CD4-positive, CD25-positive, alpha-beta regulatory T cell (primary cell): ENCODE measurements at regions not wholly inside any gene's neighbourhood (a gene's known extent, or its start where the extent isn't known, plus 50 kb on each side); places are given as distances from the start of the nearest gene placed in this dataset.

ENCODE experiments used
- ATAC-seq, 2 donors: fragments of 150-1000 bp; cut with Tn5 transposase; one replicate each; pipeline ENCODE4 v1.10.0; 2021; ENCODE audit warnings: low read depth in 2 of 2, moderate number of reproducible peaks in 2 of 2, moderate library complexity in 1 of 2
- DNase-seq, 3 donors: peaks; one replicate each; pipeline versions ENCODE4 v3.0.0 to v3.0.0-alpha.2; 2012 to 2022; ENCODE audit warnings: mixed read lengths in 1 of 3
- H3K27ac ChIP-seq: one replicate; pipeline ENCODE4 v1.7.0; 2013; ENCODE audit warnings: mild to moderate bottlenecking, low read length; ENCODE audit not compliant: insufficient read depth, poor library complexity, severe bottlenecking
- H3K27me3 ChIP-seq: one replicate; pipeline ENCODE4 v1.7.0; 2013; ENCODE audit warnings: low read length; ENCODE audit not compliant: control insufficient read depth, insufficient read depth
- H3K36me3 ChIP-seq: one replicate; pipeline ENCODE4 v1.7.0; 2013; ENCODE audit warnings: mild to moderate bottlenecking, low read length, moderate library complexity; ENCODE audit not compliant: control insufficient read depth, insufficient read depth
- H3K4me1 ChIP-seq: 2 replicates; pipeline ENCODE4 v1.7.0; 2013; ENCODE audit warnings: mild to moderate bottlenecking, low read length; ENCODE audit not compliant: insufficient read depth, control insufficient read depth, poor library complexity, severe bottlenecking
- H3K4me3 ChIP-seq: one replicate; pipeline ENCODE4 v1.7.0; 2013; ENCODE audit warnings: low read depth, mild to moderate bottlenecking, low read length, moderate library complexity
- H3K9me3 ChIP-seq, 2 experiments: 1 replicate in 1 of 2; 2 replicates in 1 of 2; pipeline ENCODE4 v1.7.0; 2013; ENCODE audit warnings: low read length in 2 of 2, mild to moderate bottlenecking in 1 of 2, moderate library complexity in 1 of 2; ENCODE audit not compliant: control insufficient read depth in 2 of 2
- H3K27ac Mint-ChIP-seq, 3 donors: one replicate each; pipeline ENCODE4 v1.8.0; 2020 to 2022; ENCODE audit warnings: mild to moderate bottlenecking in 3 of 3, mixed read lengths in 3 of 3, moderate library complexity in 2 of 3
- H3K27me3 Mint-ChIP-seq: one replicate; pipeline ENCODE4 v1.8.0; 2022; ENCODE audit warnings: mild to moderate bottlenecking, mixed read lengths
- H3K36me3 Mint-ChIP-seq: one replicate; pipeline ENCODE4 v1.8.0; 2020; ENCODE audit warnings: mixed read lengths
- H3K4me1 Mint-ChIP-seq, 4 donors: one replicate each; pipeline ENCODE4 v1.8.0; 2020 to 2022; ENCODE audit warnings: mixed read lengths in 4 of 4, mild to moderate bottlenecking in 1 of 4
- H3K4me3 Mint-ChIP-seq, 4 donors: one replicate each; pipeline ENCODE4 v1.8.0; 2020 to 2022; ENCODE audit warnings: mild to moderate bottlenecking in 4 of 4, mixed read lengths in 4 of 4, moderate library complexity in 3 of 4
- H3K9me3 Mint-ChIP-seq, 7 donors: one replicate each; pipeline ENCODE4 v1.8.0; 2020 to 2022; ENCODE audit warnings: mixed read lengths in 7 of 7, mild to moderate bottlenecking in 3 of 7, moderate library complexity in 2 of 7

DNA sequence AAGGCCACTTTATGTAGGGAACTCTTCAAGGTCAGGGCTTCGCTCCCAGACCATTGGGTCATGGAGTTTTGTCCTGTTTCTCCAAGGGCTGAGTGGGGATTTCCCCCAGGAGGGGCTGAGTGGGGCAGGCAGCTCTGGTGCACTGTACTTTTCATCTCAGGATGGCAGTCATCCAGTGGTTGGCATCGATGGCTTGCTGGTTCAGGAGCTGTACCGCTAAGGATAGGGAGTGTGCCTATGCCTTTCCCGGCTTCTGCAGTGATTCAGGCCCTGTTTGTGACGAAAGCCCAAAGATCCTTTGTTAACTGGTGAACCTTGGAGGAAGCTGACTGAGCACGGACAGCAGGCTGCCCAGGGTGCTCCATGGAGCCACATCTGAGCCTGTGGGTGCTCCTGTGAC is 100.1 kb upstream of the GADD45A start:
- H3K36me3 Mint-ChIP-seq = no peaks in the 10 kb centered on the region
- DNase-seq = no peak
- H3K9me3 Mint-ChIP-seq = peaks cover 0 to 2% (median 0%) of the 10 kb centered on the region in 7 donors
- Histone ChIP-seq H3K4me1 (no peaks in the 10 kb centered on the region), H3K27ac (no peak overlapping the region), H3K9me3 (no peaks in the 10 kb centered on the region), H3K36me3 (no peaks in the 10 kb centered on the region), H3K27me3 (no peaks in the 10 kb centered on the region), H3K4me3 (no peak overlapping the region)
- no peak overlapping the region for H3K4me3 Mint-ChIP-seq
- H3K4me1 Mint-ChIP-seq = no peaks in the 10 kb centered on the region
- H3K27me3 Mint-ChIP-seq = peaks cover 4% of the 10 kb centered on the region
- H3K27ac Mint-ChIP-seq = no peak overlapping the region
- ATAC-seq = no peak

DNA sequence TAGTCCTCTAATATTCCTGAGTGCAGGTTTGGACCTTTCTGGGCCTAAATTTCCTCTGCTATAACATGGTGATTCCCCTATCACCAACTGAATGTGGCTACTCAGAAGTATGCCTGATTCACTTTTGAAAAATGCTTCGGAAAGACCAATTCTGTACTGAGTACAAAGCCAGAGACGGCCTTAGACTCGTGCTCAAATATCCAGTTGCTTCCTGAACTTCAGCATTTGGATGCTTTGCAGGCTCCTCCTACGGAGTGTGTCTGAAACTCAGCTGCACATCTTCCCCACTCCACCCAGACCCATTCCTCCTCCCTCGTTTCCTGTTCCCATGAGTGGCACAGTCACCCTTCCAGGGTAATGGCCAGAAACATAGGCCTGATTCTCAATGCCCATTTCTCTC is 98.4 kb upstream of the GADD45A start:
- Mint-ChIP-seq H3K36me3 (no peaks in the 10 kb centered on the region), H3K27me3 (peaks cover 7% of the 10 kb centered on the region), H3K4me1 (no peaks in the 10 kb centered on the region), H3K27ac (no peak overlapping the region), H3K9me3 (peaks cover 0 to 4% (median 0%) of the 10 kb centered on the region in 7 donors), H3K4me3 (no peak overlapping the region)
- no peaks in the 10 kb centered on the region for H3K9me3 ChIP-seq
- no peak overlapping the region for H3K4me3 ChIP-seq
- no peak overlapping the region for H3K27ac ChIP-seq
- DNase-seq = no peak
- ATAC-seq = no peak
- H3K36me3 ChIP-seq = no peaks in the 10 kb centered on the region
- H3K4me1 ChIP-seq = no peaks in the 10 kb centered on the region
- peaks cover 2% of the 10 kb centered on the region for H3K27me3 ChIP-seq

GRCh38 chr1:67588178-67588855 is 96.7 kb upstream of the GADD45A start:
- peaks cover 0 to 5% (median 0%) of the 10 kb centered on the region in 7 donors for H3K9me3 Mint-ChIP-seq
- ATAC-seq (no peak), DNase-seq (no peak)
- Histone ChIP-seq H3K4me3 (no peak overlapping the region), H3K4me1 (no peaks in the 10 kb centered on the region), H3K36me3 (no peaks in the 10 kb centered on the region), H3K9me3 (no peaks in the 10 kb centered on the region), H3K27me3 (peaks cover 2% of the 10 kb centered on the region), H3K27ac (no peak overlapping the region)
- no peak overlapping the region for H3K27ac Mint-ChIP-seq
- H3K4me1 Mint-ChIP-seq = no peaks in the 10 kb centered on the region
- no peak overlapping the region for H3K4me3 Mint-ChIP-seq
- no peaks in the 10 kb centered on the region for H3K36me3 Mint-ChIP-seq
- H3K27me3 Mint-ChIP-seq = peaks cover 7% of the 10 kb centered on the region

DNA sequence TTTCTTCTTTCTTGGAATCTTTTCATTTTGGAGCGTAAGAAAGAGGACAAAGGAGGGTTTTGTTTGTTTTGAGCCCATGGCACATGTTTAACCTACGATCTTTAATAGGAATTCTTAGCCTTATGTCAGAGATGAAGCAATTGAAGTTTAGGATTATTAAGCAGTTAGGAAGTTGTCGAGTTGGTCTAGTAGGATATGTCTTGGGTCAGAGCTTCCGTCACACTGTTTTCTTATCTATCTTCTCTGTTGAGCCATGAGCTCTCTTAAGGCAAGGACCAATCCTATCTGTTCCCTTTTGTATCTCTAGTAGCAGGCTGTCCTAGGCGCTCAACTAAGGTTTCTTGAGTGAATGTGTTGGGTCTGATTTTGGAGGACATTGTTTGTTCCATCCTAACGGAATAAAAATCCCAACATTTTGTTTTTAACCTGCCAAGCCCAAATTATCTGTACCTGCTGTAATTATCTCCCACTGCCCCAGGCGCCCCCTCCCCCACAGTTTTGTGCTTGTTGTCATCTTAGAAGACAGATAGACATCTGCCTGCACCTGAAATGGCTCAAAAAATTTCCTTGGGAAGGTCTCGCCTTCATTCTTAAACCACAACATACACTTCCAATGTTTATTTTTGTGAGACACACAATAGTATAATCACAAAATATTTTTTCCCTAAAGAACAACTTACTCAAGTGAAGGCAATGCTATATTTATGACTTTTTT is 95.3 kb upstream of the GADD45A start:
- H3K4me3 ChIP-seq = no peak overlapping the region
- H3K36me3 ChIP-seq = no peaks in the 10 kb centered on the region
- Mint-ChIP-seq H3K27me3 (peaks cover 7% of the 10 kb centered on the region), H3K36me3 (no peaks in the 10 kb centered on the region), H3K27ac (no peak overlapping the region), H3K4me1 (no peaks in the 10 kb centered on the region), H3K4me3 (peak overlapping the region in 1 of 4 donors; percentile 18), H3K9me3 (peaks cover 0 to 5% (median 0%) of the 10 kb centered on the region in 7 donors)
- no peak for DNase-seq
- no peaks in the 10 kb centered on the region for H3K9me3 ChIP-seq
- no peaks in the 10 kb centered on the region for H3K4me1 ChIP-seq
- no peak for ATAC-seq
- H3K27ac ChIP-seq = no peak overlapping the region
- peaks cover 2% of the 10 kb centered on the region for H3K27me3 ChIP-seq

- H3K4me3 Mint-ChIP-seq = peak overlapping the region in 1 of 4 donors; percentile 18
Observed at GRCh38 chr1:67590329-67590728, 94.7 kb upstream of the GADD45A start.

DNA sequence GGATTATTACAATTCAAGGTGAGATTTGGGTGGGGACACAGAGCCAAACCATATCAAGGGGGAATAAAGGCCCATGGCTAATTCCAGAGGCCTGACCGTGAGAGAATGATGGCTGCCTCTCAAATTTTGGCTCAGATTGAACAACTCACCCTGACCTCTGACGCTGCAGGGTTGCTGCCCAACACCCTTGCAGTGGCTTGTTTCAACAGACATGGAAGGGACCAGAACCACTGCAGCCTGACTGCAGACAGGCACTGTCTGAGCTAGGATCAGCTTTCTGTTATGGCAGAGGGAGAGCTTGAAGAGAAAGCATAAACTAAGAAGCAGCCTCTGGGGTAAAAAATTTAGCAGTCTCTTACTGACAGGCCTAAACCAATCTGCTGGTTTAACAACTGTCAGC is 90.2 kb upstream of the GADD45A start:
- Histone ChIP-seq H3K9me3 (no peaks in the 10 kb centered on the region), H3K27ac (no peak overlapping the region), H3K4me1 (no peaks in the 10 kb centered on the region), H3K36me3 (no peaks in the 10 kb centered on the region), H3K27me3 (peaks cover 2% of the 10 kb centered on the region), H3K4me3 (no peak overlapping the region)
- Mint-ChIP-seq H3K9me3 (peaks cover 0 to 8% (median 0%) of the 10 kb centered on the region in 7 donors), H3K4me3 (no peak overlapping the region), H3K4me1 (no peaks in the 10 kb centered on the region), H3K27ac (no peak overlapping the region), H3K36me3 (no peaks in the 10 kb centered on the region), H3K27me3 (peaks cover 4% of the 10 kb centered on the region)
- DNase-seq (no peak), ATAC-seq (no peak)

More at GRCh38 chr1:67590329-67590728, 94.7 kb upstream of the GADD45A start:
- no peaks in the 10 kb centered on the region for H3K36me3 ChIP-seq
- peaks cover 2% of the 10 kb centered on the region for H3K27me3 ChIP-seq
- no peaks in the 10 kb centered on the region for H3K4me1 ChIP-seq
- no peaks in the 10 kb centered on the region for H3K9me3 ChIP-seq
- Mint-ChIP-seq H3K9me3 (peaks cover 0 to 5% (median 0%) of the 10 kb centered on the region in 7 donors), H3K27ac (no peak overlapping the region), H3K27me3 (peaks cover 7% of the 10 kb centered on the region), H3K4me1 (no peaks in the 10 kb centered on the region), H3K36me3 (no peaks in the 10 kb centered on the region)
- DNase-seq (no peak), ATAC-seq (no peak)
- H3K4me3 ChIP-seq = no peak overlapping the region
- H3K27ac ChIP-seq = no peak overlapping the region

- H3K4me3 ChIP-seq = no peak overlapping the region
- no peak overlapping the region for H3K27ac Mint-ChIP-seq
- DNase-seq (no peak), ATAC-seq (no peak)
- no peaks in the 10 kb centered on the region for H3K36me3 Mint-ChIP-seq
- H3K4me1 Mint-ChIP-seq = no peaks in the 10 kb centered on the region
- no peaks in the 10 kb centered on the region for H3K36me3 ChIP-seq
- H3K9me3 ChIP-seq = no peaks in the 10 kb centered on the region
- H3K27me3 Mint-ChIP-seq = peaks cover 11% of the 10 kb centered on the region
- no peaks in the 10 kb centered on the region for H3K27me3 ChIP-seq
- H3K4me1 ChIP-seq = no peaks in the 10 kb centered on the region
- H3K9me3 Mint-ChIP-seq = peaks cover 0 to 3% (median 0%) of the 10 kb centered on the region in 7 donors
- H3K4me3 Mint-ChIP-seq = no peak overlapping the region
- no peak overlapping the region for H3K27ac ChIP-seq
Observed at GRCh38 chr1:67596674-67597073, 88.3 kb upstream of the GADD45A start.

- no peak overlapping the region for H3K27ac Mint-ChIP-seq
Observed at GRCh38 chr1:67597336-67597735, 87.7 kb upstream of the GADD45A start.

More at GRCh38 chr1:67597336-67597735, 87.7 kb upstream of the GADD45A start:
- H3K36me3 Mint-ChIP-seq = no peaks in the 10 kb centered on the region
- H3K9me3 ChIP-seq = no peaks in the 10 kb centered on the region
- H3K4me3 ChIP-seq = no peak overlapping the region
- no peak overlapping the region for H3K4me3 Mint-ChIP-seq
- H3K27me3 Mint-ChIP-seq = peaks cover 14% of the 10 kb centered on the region
- no peak for ATAC-seq
- no peaks in the 10 kb centered on the region for H3K27me3 ChIP-seq
- no peaks in the 10 kb centered on the region for H3K4me1 ChIP-seq
- no peaks in the 10 kb centered on the region for H3K4me1 Mint-ChIP-seq
- peaks cover 0 to 4% (median 0%) of the 10 kb centered on the region in 7 donors for H3K9me3 Mint-ChIP-seq
- H3K27ac ChIP-seq = no peak overlapping the region
- DNase-seq = no peak
- no peaks in the 10 kb centered on the region for H3K36me3 ChIP-seq
